ENCODE measurements at regions not wholly inside any gene's neighbourhood (a gene's known extent, or its start where the extent isn't known, plus 50 kb on each side); places are given as distances from the start of the nearest gene placed in this dataset.

GRCh38 chr22:49081261-49081666 is 746.4 kb downstream of the BRD1 start:
- 0 out of 2 replicates have a peak, but pooled peaks cover 2% of the 10 kb centered on the region for H4K20me1 ChIP-seq (ENCODE audit: insufficient read depth, low read length)
- ChIA-PET CTCF (ENCODE audit: low intra/inter-chr PET ratio, low total read pairs) (no interaction called here), POLR2A (no interaction called here)
- 0% methylated on average over 6 of the region's 12 CpGs for WGBS (ENCODE audit: low lambda C conversion rate)
- no peak for FAIRE-seq
- no peak for ATAC-seq
- H3K9ac ChIP-seq (ENCODE audit: insufficient read depth, low read depth, low read length), result no peak overlapping the region
- H3K27me3 ChIP-seq (ENCODE audit: control insufficient read depth in 1 of 2, insufficient read depth in 2 of 2, low read length in 2 of 2), result peaks cover 7 to 60% of the 10 kb centered on the region in 2 experiments; a peak in 4 of 5 replicates
- intact Hi-C loops (cut with micrococcal nuclease; ENCODE audit: unreplicated experiment), result no loop called here
- TF ChIP-seq POGZ (CRISPR knock-in tag; IDR thresholded peaks at IDR 0.05) (no peak), ZNF577 (CRISPR knock-in tag; IDR thresholded peaks at IDR 0.05; ENCODE audit: borderline replicate concordance, low read depth) (no peak)
- H3K9me3 ChIP-seq (ENCODE audit: low read length), result no peaks in the 10 kb centered on the region
- in situ Hi-C loops (cut with HindIII; ENCODE audit: extremely low pct_ligation_motif_present, low pct_unique_long_range_greater_than_20kb), result no loop called here
- H3K36me3 ChIP-seq (replicated peaks in 1 of 2; ENCODE audit: control insufficient read depth in 1 of 2, insufficient read depth in 2 of 2, low read length in 2 of 2), result no peaks in the 10 kb centered on the region
- no peak for DNase-seq (ENCODE audit: low spot score)
- no peak overlapping the region for H3K4me3 ChIP-seq (replicated peaks in 1 of 3; ENCODE audit: insufficient read depth in 1 of 3, low read depth in 2 of 3, low read length in 3 of 3)
- no peaks in the 10 kb centered on the region for H3K4me1 ChIP-seq (ENCODE audit: insufficient read depth, low read length)
- no peaks in the 10 kb centered on the region for H3K79me2 ChIP-seq (ENCODE audit: insufficient read depth, low read length)
- no peak overlapping the region for H2AFZ ChIP-seq (ENCODE audit: low read length)
- H3K27ac ChIP-seq (ENCODE audit: extremely low read length, insufficient read depth, low read length), result no peak overlapping the region
- BruUV-seq (replicated peaks), result no TSS peak
- H3K4me2 ChIP-seq (ENCODE audit: low read depth, low read length), result no peak overlapping the region

- ATAC-seq (no peak), FAIRE-seq (no peak), DNase-seq (ENCODE audit: low spot score) (no peak)
- ChIA-PET POLR2A (no interaction called here), CTCF (ENCODE audit: low intra/inter-chr PET ratio, low total read pairs) (no interaction called here)
- no peak overlapping the region for H2AFZ ChIP-seq (ENCODE audit: low read length)
- BruUV-seq (replicated peaks), result no TSS peak
- peaks cover 7 to 58% of the 10 kb centered on the region in 2 experiments; a peak in 4 of 5 replicates for H3K27me3 ChIP-seq (ENCODE audit: control insufficient read depth in 1 of 2, insufficient read depth in 2 of 2, low read length in 2 of 2)
- no peaks in the 10 kb centered on the region for H3K79me2 ChIP-seq (ENCODE audit: insufficient read depth, low read length)
- H3K4me1 ChIP-seq (ENCODE audit: insufficient read depth, low read length), result no peaks in the 10 kb centered on the region
- H3K27ac ChIP-seq (ENCODE audit: extremely low read length, insufficient read depth, low read length), result no peak overlapping the region
- TF ChIP-seq HOXA5 (CRISPR knock-in tag; IDR thresholded peaks at IDR 0.05), result no peak
- no peak for TF ChIP-seq CHD2 (IDR thresholded peaks at IDR 0.05; ENCODE audit: low read depth, low read length)
- TF ChIP-seq ZFP1 (CRISPR knock-in tag; IDR thresholded peaks at IDR 0.05), result no peak
- no peak for TF ChIP-seq BRD4 (CRISPR knock-in tag; IDR thresholded peaks at IDR 0.05)
- no peak for TF ChIP-seq SSRP1 (CRISPR knock-in tag; IDR thresholded peaks at IDR 0.05)
- TF ChIP-seq HNRNPL (IDR thresholded peaks at IDR 0.05; ENCODE audit: low read depth, low read length), result no peak
- no peak for TF ChIP-seq ZNF644 (CRISPR knock-in tag; IDR thresholded peaks at IDR 0.05; ENCODE audit: low read depth)
- no peak for TF ChIP-seq DDIT3 (CRISPR knock-in tag; IDR thresholded peaks at IDR 0.05)
- no peak for TF ChIP-seq UBTF (CRISPR knock-in tag; IDR thresholded peaks at IDR 0.05)
- H4K20me1 ChIP-seq (ENCODE audit: insufficient read depth, low read length), result 0 out of 2 replicates have a peak, but pooled peaks cover 2% of the 10 kb centered on the region
- H3K9me3 ChIP-seq (ENCODE audit: low read length), result no peaks in the 10 kb centered on the region
- H3K4me2 ChIP-seq (ENCODE audit: low read depth, low read length), result no peak overlapping the region
- H3K9ac ChIP-seq (ENCODE audit: insufficient read depth, low read depth, low read length), result no peak overlapping the region
- in situ Hi-C loops (cut with HindIII; ENCODE audit: extremely low pct_ligation_motif_present, low pct_unique_long_range_greater_than_20kb), result no loop called here
- intact Hi-C loops (cut with micrococcal nuclease; ENCODE audit: unreplicated experiment), result no loop called here
- no peaks in the 10 kb centered on the region for H3K36me3 ChIP-seq (replicated peaks in 1 of 2; ENCODE audit: control insufficient read depth in 1 of 2, insufficient read depth in 2 of 2, low read length in 2 of 2)
- H3K4me3 ChIP-seq (replicated peaks in 1 of 3; ENCODE audit: insufficient read depth in 1 of 3, low read depth in 2 of 3, low read length in 3 of 3), result no peak overlapping the region
- WGBS (ENCODE audit: low lambda C conversion rate), result no CpG with 5 or more reads among the region's 14 CpGs
These were observed 747.0 kb downstream of the BRD1 start for GRCh38 chr22:49080631-49081030.

Data from HepG2 (cell line).